ENCODE measurements at regions not wholly inside any gene's neighbourhood (a gene's known extent, or its start where the extent isn't known, plus 50 kb on each side); places are given as distances from the start of the nearest gene placed in this dataset.

GRCh38 chr5:60162441-60162840, 268.9 kb upstream of the PDE4D start:
- TF ChIP-seq CTCF (IDR thresholded peaks at IDR 0.05) (no peak), POLR2A (IDR thresholded peaks at IDR 0.05) (no peak)
